Immature natural killer cell (primary cell): ENCODE measurements at regions not wholly inside any gene's neighbourhood (a gene's known extent, or its start where the extent isn't known, plus 50 kb on each side); places are given as distances from the start of the nearest gene placed in this dataset.

Source experiments
- DNase-seq, 3 donors: peaks; one replicate each; pipeline ENCODE4 v3.0.0; 2022; ENCODE audit warnings: mixed read lengths in 1 of 3
- H3K27ac Mint-ChIP-seq, 6 donors: one replicate each; pipeline ENCODE4 v1.8.0; 2020; ENCODE audit warnings: mixed read lengths in 6 of 6, mild to moderate bottlenecking in 5 of 6, inconsistent platforms in 4 of 6, moderate library complexity in 3 of 6
- H3K27me3 Mint-ChIP-seq, 3 donors: one replicate each; pipeline ENCODE4 v1.8.0; 2020 to 2021; ENCODE audit warnings: low read depth in 3 of 3, mild to moderate bottlenecking in 3 of 3, mixed read lengths in 3 of 3, moderate library complexity in 3 of 3, inconsistent platforms in 1 of 3
- H3K36me3 Mint-ChIP-seq, 3 donors: one replicate each; pipeline ENCODE4 v1.8.0; 2020; ENCODE audit warnings: mixed read lengths in 3 of 3, inconsistent platforms in 2 of 3, mild to moderate bottlenecking in 2 of 3
- H3K4me1 Mint-ChIP-seq, 2 donors: one replicate each; pipeline ENCODE4 v1.8.0; 2020; ENCODE audit warnings: inconsistent platforms in 2 of 2, mild to moderate bottlenecking in 2 of 2, mixed read lengths in 2 of 2, moderate library complexity in 1 of 2
- H3K4me3 Mint-ChIP-seq, 5 donors: one replicate each; pipeline ENCODE4 v1.8.0; 2020; ENCODE audit warnings: mild to moderate bottlenecking in 5 of 5, mixed read lengths in 5 of 5, inconsistent platforms in 3 of 5, moderate library complexity in 3 of 5
- H3K9me3 Mint-ChIP-seq, 6 donors: one replicate each; pipeline ENCODE4 v1.8.0; 2020; ENCODE audit warnings: mild to moderate bottlenecking in 6 of 6, mixed read lengths in 6 of 6, inconsistent platforms in 4 of 6, moderate library complexity in 3 of 6

DNA sequence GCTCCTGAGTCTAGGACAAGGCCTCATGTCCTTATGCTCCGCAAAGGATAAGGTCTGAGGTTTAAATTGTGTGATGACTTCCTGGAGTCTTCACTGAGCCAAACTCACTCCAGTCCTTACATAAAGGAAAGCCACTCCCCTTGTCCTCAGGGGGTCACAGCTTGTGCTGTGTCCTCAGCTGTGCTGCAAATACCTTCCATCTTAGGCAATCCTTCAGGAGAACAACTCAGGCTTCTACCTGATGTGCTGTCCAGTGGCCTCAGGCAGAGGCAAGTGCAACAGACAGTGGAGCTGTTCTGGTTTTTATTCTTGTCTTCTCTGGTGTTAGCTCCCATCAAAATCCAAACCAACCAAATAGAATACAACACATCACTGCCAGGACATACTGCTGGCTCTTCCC, 151.5 kb downstream of the TAF11L14 start:
- H3K9me3 Mint-ChIP-seq: peaks cover 9 to 52% (median 26%) of the 10 kb centered on the region in 6 donors
- peaks cover 0 to 2% (median 0%) of the 10 kb centered on the region in 3 donors for H3K27me3 Mint-ChIP-seq
- DNase-seq: no peak
- H3K36me3 Mint-ChIP-seq: peaks cover 0 to 3% (median 0%) of the 10 kb centered on the region in 3 donors
- H3K27ac Mint-ChIP-seq: no peak overlapping the region
- no peaks in the 10 kb centered on the region for H3K4me1 Mint-ChIP-seq
- no peak overlapping the region for H3K4me3 Mint-ChIP-seq

DNA sequence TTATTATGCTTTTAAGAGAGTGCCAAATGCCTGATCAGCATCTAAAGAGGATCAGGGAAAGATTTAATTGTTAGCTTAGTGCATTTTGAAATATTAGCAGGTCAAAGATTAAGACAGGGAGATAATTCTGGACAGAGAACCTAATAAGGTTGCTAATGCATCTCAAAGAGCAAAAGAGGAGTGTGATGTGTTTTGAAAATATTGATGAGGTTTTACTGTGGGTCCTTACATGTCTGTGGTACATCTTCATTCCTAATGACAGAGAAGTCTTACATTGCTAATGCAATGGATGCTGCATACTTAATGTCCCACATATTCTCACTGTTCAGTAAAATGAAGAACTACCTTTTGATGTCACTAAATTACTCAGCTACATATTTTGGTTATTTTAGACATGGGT, 154.1 kb downstream of the TAF11L14 start:
- peaks cover 2 to 44% (median 27%) of the 10 kb centered on the region in 6 donors for H3K9me3 Mint-ChIP-seq
- no peak for DNase-seq
- no peak overlapping the region for H3K4me3 Mint-ChIP-seq
- peaks cover 0 to 2% (median 0%) of the 10 kb centered on the region in 3 donors for H3K27me3 Mint-ChIP-seq
- H3K4me1 Mint-ChIP-seq: no peaks in the 10 kb centered on the region
- no peak overlapping the region for H3K27ac Mint-ChIP-seq
- peaks cover 0 to 3% (median 0%) of the 10 kb centered on the region in 3 donors for H3K36me3 Mint-ChIP-seq

DNA sequence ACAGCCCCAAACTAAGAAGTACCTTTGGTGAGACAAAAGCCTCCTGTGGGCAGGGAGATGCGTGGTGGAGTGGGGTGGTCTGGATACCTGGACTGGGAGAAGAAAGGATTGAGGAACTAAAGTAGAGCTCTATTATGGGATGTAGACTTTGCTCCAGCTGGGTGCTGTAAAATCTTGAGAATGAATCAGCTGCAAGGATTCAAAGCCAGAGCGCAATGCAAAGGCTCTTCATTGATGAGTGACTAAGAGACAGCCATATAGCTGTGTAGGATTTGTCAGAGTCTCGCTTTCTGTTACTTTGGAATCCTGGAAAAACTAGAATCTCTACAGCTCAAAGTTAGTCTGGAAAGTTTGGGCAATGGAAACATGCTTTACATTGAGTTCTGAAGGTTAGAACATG, 159.9 kb downstream of the TAF11L14 start:
- peaks cover 0 to 3% (median 0%) of the 10 kb centered on the region in 3 donors for H3K36me3 Mint-ChIP-seq
- peaks cover 4 to 52% (median 28%) of the 10 kb centered on the region in 6 donors for H3K9me3 Mint-ChIP-seq
- H3K4me1 Mint-ChIP-seq: no peaks in the 10 kb centered on the region
- H3K4me3 Mint-ChIP-seq: no peak overlapping the region
- DNase-seq: no peak
- H3K27me3 Mint-ChIP-seq: no peaks in the 10 kb centered on the region
- no peak overlapping the region for H3K27ac Mint-ChIP-seq

DNA sequence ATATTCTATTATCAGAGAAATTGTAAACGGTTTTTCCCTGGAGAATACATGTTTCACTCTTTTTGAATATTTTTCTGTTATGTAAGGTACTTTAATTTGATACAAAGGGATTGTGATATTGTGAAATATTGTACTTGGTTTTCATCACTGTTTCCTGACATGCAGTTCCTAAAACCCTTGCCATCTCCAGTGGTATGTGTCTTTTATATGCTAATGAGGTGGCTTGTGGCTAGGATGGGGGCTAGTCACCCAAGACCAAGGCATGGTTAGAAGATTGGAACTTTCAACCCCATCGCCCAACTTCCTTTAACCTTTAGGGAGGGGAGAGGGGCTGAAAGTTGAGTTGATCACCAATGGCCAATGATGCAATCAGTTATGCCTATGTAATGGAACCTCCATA, 160.6 kb downstream of the TAF11L14 start:
- Mint-ChIP-seq H3K27ac (no peak overlapping the region), H3K4me1 (no peaks in the 10 kb centered on the region), H3K27me3 (no peaks in the 10 kb centered on the region), H3K4me3 (no peak overlapping the region), H3K36me3 (peaks cover 0 to 3% (median 0%) of the 10 kb centered on the region in 3 donors), H3K9me3 (peaks cover 7 to 50% (median 28%) of the 10 kb centered on the region in 6 donors)
- DNase-seq: no peak

DNA sequence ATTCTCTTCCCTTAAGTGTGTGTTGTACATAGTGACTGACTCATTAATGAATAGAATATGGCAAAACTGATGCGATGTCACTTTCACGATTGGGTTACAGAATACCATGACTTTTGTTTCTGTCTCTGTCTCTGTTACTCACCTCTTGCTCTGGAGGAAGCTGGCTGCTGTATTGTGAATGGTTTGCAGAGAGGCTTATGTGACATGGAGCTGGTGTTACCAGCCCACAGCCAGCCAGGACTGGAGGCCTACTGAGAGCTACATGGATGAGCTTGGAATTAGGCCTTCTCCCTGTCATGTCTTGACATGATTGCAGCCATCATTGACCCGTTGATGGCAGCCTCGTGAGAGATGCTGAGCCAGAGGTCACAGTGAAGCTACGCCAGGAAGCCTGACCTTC, 161.9 kb downstream of the TAF11L14 start:
- Mint-ChIP-seq H3K36me3 (no peaks in the 10 kb centered on the region), H3K4me3 (no peak overlapping the region), H3K27me3 (no peaks in the 10 kb centered on the region), H3K9me3 (peaks cover 8 to 44% (median 24%) of the 10 kb centered on the region in 6 donors), H3K27ac (no peak overlapping the region), H3K4me1 (no peaks in the 10 kb centered on the region)
- DNase-seq: no peak

DNA sequence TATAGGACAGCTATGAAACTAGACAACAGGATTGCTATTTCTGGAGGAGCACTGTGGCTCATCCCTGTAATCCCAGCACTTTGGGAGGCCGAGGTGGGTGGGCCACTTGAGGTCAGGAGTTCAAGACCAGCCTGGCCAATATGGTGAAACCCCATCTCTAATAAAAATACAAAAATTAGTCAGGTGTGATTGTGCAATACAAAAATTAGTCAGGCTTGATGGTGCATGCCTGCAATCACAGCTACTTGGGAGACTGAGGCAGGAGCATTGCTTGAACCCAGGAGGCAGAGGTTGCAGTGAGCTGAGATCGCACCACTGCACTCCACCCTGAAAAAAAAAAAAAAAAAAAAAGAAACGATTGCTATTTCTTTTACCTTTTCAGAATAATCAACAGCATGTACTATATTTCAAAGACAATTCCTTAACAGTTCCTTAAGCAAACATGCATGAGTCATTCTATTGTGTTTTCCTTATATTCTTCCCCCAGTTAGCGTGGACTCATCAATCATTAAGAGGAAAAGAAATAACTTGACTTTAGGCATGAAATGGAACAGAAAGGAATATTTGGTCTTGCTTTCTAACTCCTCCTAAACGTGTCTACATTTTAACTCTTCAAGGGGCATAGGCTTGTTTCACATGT, 162.6 kb downstream of the TAF11L14 start:
- H3K4me1 Mint-ChIP-seq: no peaks in the 10 kb centered on the region

DNA sequence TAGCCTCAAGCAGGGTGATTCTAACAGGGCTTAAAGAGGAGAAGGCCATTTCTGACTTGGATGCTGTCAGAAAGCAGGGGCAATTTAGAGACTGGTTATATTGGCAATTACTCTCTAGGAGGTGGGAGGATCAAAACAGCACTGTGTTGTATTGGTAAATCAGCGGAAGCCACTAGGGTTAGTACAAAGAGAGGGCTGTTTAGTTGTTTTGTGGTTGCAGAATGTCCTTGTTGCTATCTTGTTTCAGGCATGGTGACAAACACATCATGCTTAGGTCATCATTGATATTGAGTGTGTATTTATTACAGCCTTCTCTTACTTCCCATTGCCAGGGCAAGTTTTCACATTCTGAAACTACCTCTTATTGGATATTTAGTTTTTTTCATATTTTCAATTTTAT, 165.3 kb downstream of the TAF11L14 start:
- Mint-ChIP-seq H3K4me3 (no peak overlapping the region), H3K36me3 (no peaks in the 10 kb centered on the region), H3K27me3 (no peaks in the 10 kb centered on the region), H3K4me1 (no peaks in the 10 kb centered on the region), H3K27ac (no peak overlapping the region), H3K9me3 (peaks cover 11 to 42% (median 20%) of the 10 kb centered on the region in 6 donors)
- DNase-seq: no peak

More for the DNA sequence above, 162.6 kb downstream of the TAF11L14 start:
- Mint-ChIP-seq H3K4me3 (no peak overlapping the region), H3K36me3 (no peaks in the 10 kb centered on the region), H3K27me3 (no peaks in the 10 kb centered on the region), H3K9me3 (peaks cover 8 to 40% (median 24%) of the 10 kb centered on the region in 6 donors), H3K27ac (no peak overlapping the region)
- no peak for DNase-seq

DNA sequence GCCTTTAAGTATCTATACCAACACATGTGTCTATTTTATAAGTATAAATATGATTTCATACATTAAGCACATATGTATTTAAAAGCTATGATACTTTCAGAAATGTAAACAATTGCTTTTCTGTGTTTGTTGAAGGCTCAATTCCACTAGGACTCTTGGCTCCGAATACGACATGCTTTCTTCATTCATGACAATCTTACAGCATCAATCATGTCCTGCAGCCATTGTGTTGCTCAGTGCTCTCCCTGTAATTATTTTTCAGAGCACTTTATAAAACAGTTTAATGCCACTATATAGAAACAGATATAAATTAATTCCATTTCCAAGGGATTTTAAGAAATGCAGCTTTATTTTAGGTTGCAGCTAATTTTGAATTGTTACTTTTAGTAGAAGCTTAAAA, 167.3 kb downstream of the TAF11L14 start:
- H3K4me1 Mint-ChIP-seq: no peaks in the 10 kb centered on the region
- H3K27ac Mint-ChIP-seq: no peak overlapping the region
- no peak for DNase-seq
- peaks cover 7 to 40% (median 18%) of the 10 kb centered on the region in 6 donors for H3K9me3 Mint-ChIP-seq
- no peaks in the 10 kb centered on the region for H3K27me3 Mint-ChIP-seq
- H3K4me3 Mint-ChIP-seq: no peak overlapping the region
- no peaks in the 10 kb centered on the region for H3K36me3 Mint-ChIP-seq

DNA sequence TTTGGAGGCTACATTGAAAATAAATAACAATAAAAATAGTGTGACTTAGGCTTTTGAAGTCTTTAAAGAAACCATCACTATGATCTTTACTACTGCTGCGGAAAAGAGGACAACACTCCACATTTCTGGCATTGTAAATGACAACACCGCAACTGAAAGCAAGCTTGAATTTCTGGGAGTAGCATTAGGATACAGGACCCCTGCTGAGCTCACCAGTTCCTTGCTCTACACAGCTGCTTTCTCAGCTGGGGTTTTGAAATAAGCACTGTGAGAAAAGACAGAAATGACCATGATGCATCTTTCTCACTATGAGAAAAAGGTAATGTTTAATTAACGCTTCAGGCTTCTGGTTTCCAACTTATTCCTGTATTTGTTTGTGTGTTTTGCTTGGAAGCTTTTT, 168.0 kb downstream of the TAF11L14 start:
- Mint-ChIP-seq H3K27ac (no peak overlapping the region), H3K9me3 (peaks cover 7 to 38% (median 17%) of the 10 kb centered on the region in 6 donors), H3K4me1 (no peaks in the 10 kb centered on the region), H3K36me3 (no peaks in the 10 kb centered on the region), H3K27me3 (no peaks in the 10 kb centered on the region), H3K4me3 (no peak overlapping the region)
- DNase-seq: no peak

DNA sequence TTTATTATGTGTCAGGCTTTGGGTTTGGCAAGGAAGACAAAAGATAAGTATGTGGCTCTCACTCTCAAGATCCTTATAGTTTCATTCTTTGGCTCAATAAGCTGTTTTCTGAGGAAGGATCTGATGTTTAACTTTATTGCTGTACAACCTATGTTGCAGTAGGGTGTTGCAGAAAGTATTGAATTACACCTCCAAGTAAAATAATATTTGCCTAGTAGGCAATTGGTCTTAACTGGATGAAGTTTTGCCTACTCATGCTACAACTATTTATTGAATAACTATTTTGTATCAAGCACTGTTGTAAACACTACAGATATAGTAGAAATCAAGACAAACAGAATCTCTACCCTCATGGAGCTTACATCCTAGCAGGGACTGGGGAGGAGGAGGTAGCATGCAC, 169.7 kb downstream of the TAF11L14 start:
- Mint-ChIP-seq H3K27me3 (no peaks in the 10 kb centered on the region), H3K4me3 (no peak overlapping the region), H3K27ac (no peak overlapping the region), H3K4me1 (no peaks in the 10 kb centered on the region), H3K9me3 (peaks cover 7 to 35% (median 14%) of the 10 kb centered on the region in 6 donors), H3K36me3 (no peaks in the 10 kb centered on the region)
- no peak for DNase-seq

DNA sequence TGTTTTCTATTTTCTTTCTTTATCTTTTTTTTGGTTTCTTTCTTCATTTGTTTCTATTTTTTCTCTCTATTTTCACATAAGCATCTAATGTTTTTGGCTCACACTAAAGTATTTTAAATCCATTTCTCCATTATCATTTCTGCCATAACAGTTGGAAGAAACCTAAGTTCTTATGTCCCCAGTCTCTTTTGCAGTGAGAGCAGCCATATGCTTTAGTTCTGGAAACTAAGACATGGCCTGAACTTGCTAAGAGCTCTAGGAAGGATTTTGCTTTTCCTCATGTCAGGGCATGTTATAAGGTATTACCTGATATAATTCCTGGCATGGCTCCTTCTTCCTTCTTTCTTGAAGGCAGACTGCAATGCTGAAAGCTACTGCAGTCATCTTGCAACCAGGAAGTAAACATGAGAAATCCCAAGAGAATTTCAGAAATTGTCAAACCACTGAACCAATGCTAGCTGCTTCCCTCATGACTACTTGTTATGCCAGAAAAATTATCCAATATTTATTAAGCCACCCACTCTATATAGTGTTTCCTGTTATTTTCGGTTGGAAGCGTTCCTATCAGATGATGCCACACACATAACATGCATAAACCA, 171.1 kb downstream of the TAF11L14 start:
- no peak for DNase-seq
- Mint-ChIP-seq H3K27me3 (no peaks in the 10 kb centered on the region), H3K27ac (no peak overlapping the region), H3K4me1 (no peaks in the 10 kb centered on the region), H3K4me3 (no peak overlapping the region), H3K36me3 (no peaks in the 10 kb centered on the region), H3K9me3 (peaks cover 0 to 29% (median 11%) of the 10 kb centered on the region in 6 donors)

DNA sequence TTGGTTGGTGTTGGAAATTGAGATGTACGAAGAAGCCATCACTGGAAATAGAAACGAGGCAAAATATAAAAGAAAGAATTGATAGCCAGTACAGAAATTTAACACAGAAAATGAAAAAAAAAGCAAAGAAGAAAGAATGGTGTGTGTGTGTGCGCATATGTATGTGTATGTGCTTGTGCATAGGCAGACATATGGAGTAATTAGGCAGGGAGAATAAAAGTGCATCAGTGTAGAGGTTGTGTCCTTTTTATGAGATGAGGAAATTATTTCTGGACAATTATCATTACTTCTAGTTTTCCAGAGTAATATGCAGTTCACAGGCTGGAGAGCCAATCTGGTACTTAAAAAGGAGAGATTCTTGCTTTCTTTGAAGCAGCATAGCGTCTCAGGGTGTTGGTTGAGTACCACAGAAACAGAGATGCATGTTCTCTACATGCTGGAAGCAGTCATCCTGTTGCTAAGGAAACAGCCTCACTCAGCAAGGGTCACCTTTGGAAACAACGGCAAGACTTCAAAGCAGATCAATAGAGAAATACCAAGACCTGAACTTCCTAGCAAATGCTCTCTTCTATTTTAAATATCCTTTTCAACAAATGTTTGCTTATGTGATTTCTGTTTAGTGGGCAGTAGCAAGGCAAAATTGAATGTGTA, 172.7 kb downstream of the TAF11L14 start:
- Mint-ChIP-seq H3K4me3 (no peak overlapping the region), H3K9me3 (peaks cover 0 to 28% (median 13%) of the 10 kb centered on the region in 6 donors), H3K27me3 (no peaks in the 10 kb centered on the region), H3K36me3 (no peaks in the 10 kb centered on the region), H3K27ac (no peak overlapping the region), H3K4me1 (no peaks in the 10 kb centered on the region)
- DNase-seq: no peak

DNA sequence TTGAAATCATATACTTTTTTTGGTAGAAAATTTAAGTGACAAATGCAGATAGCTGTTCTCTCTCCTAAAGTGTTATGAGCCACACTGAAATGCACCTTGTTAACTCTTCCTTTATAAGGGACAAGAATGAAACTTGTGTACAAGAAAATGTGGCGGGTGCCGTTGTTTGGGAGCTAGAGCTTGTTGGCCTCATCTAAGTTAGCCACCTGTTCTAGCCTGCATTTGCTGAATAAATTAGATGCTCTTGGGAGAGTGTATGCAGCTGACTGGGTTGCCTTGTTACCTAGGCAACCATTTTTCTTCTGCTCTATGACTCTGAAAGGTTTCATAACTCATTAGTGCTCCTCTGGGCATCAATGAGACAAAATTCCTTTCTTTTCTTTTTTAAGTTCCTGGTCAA, 174.3 kb downstream of the TAF11L14 start:
- Mint-ChIP-seq H3K4me1 (no peaks in the 10 kb centered on the region), H3K27me3 (no peaks in the 10 kb centered on the region), H3K36me3 (no peaks in the 10 kb centered on the region), H3K27ac (no peak overlapping the region), H3K4me3 (no peak overlapping the region), H3K9me3 (peaks cover 0 to 17% (median 13%) of the 10 kb centered on the region in 6 donors)
- DNase-seq: no peak

DNA sequence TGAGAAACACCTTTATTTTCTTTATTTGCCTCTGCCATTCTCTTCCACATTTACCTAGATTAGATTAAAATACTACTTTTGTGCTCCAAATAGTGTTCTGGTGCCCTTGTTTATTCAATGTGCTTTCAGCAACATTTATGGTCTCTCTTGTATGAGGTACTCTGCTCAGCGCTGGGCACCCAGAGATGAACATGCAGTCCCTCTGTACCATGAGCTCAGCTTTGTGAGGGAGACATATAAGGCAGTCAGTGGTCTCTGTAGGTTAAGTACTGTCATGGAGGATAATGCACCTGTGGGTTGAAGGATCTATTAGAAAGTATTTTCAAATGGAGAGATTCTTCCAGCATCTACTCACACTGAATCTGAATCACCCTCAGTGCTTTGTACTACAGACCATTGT, 176.5 kb downstream of the TAF11L14 start:
- Mint-ChIP-seq H3K4me3 (no peak overlapping the region), H3K9me3 (peaks cover 2 to 29% (median 12%) of the 10 kb centered on the region in 6 donors), H3K27me3 (peaks cover 0 to 2% (median 0%) of the 10 kb centered on the region in 3 donors), H3K4me1 (no peaks in the 10 kb centered on the region), H3K27ac (no peak overlapping the region), H3K36me3 (no peaks in the 10 kb centered on the region)
- no peak for DNase-seq
